ENCODE measurements at regions not wholly inside any gene's neighbourhood (a gene's known extent, or its start where the extent isn't known, plus 50 kb on each side); places are given as distances from the start of the nearest gene placed in this dataset.
"Not testable (repeated sequence)": the region's sequence is repeated elsewhere in the genome, so short reads cannot be mapped to it uniquely, and the experiment has no call there.

DNA sequence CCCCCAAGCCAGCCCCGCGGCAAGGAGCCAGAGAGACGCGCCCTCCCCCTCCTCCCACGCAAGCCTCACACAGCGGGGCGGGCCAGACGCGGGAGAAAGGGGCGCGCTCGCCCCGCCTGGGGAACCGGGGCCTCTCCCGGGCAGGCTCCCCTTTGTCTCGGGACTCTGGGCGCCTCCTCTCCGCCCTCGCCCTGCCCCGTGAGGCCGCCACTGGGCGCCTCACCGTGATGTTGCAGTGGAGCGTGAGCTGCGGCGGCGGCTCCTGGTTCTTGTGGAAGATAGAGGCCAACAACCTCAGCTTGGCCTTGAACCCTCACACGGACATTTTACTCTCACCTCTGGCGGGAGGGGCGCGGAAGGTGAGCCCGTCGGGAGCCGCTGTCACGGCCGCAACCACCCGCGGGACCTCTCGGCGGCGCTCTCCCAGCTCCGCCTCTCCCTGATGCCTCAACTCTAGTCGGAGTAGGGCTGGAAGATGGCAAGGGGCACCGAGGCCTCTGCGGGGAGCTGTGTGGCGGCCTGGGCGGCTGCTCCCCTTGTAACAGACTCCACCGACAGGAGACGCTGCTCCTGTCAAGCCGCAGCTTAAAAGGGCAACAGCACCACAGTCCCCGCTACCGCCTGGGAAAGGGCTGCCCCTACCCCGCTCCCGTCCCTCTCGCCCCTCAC, 179.2 kb upstream of the ZSCAN2 start:
- DNase-seq (ENCODE audit: low read depth in 2 of 2) = not testable (repeated sequence)

DNA sequence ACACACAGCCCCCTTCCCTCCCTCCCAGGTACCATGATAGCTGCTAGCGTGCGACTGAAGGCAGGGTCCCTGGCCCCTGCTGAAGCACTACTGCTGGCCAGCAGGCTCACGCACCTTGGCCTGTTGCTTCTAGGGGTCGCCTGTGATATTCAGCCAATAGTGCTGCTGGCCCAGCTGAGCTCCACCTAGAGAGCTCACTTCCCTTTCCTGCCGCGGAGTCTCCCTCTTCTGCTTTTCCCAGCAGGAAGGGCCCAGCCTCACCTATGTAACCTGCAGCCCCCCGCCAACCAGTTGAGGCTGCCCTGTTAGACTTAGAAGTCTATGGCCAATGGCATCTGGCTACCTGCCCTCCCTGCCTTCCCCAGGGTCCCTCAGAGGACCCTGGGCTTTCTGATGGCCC, 175.5 kb upstream of the ZSCAN2 start:
- DNase-seq (ENCODE audit: low read depth in 2 of 2) = not testable (repeated sequence)

DNA sequence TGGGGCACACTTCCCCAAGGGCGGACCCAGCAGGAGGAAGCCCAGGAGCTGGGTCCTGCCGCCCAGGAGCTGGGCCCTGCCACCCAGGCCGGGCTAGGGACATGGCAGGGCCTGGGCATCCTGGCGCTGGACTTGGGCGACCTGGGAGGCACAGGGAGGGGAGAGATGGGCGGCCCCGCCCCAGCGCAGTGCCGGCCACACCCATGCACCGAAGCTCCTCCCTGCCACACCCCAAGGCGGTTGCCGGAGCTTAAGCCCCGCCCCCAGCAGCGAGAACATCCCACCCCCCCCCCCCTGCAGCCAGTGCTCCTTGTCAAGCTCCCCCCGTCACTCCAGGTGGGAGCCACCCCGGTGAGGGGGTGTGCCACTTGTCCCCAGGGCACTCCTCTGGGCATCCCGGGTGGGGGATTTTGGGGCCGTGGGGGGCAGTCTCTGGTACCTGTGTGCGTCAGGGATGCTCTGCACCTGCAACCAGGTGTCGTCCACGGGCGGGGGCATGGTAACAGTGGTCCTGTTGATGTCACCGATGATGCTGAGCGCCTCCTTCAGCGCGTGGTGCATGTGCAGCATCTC, 127.4 kb upstream of the ZSCAN2 start:
- DNase-seq (ENCODE audit: low read depth in 2 of 2) = not testable (repeated sequence)

DNA sequence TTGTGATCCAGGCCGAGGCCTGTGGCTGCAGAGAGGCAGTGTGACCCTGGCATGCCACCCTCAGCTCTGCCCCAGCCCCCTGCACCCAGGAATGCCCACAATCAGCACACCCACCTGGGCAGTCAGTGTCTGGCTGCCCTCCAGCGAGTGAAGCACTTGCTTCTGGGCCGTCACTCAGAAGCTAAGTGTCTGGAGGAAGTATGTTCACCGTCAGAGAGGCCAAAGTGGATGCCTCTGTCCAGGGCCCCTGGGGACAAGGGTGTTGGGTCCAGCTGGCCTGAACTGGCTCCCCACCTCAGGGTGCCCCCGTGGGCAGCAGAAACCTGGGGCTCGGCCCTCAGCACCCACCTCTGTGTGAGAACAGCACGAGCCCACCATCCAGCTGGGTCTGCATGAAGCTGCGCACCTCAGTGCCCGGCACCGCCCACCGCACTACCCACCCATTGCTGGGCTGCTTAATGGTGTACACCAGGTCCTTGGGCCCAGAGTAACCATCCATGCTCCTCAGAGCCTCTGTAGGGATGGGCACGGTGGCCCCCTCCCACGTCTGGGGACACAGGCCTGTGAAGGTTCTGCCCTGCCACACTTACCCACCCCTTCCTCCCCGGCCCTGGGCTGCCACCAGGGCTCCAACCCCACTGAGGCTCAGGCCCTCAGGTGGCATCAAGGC, 124.3 kb upstream of the ZSCAN2 start:
- not testable (repeated sequence) for DNase-seq (ENCODE audit: low read depth in 2 of 2)

DNA sequence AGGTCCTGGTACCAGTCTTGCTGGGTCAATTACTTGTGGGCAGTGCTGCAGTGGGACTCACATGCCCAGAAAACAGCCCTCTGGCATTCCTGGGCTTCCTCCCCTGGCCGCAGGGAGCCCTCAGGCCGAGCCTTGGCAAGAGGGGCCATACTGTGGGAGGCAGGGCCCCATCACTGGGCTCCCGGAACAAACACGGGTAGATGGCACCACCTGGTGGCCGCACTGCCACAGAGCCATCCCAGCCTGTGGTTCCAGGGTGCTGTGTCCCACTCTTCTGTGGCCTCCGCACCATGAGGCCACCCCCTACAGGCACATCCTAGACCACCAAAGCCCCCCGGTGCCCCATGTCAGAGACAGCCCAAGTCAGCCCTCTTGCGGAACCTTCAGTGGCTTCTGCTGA, 123.3 kb upstream of the ZSCAN2 start:
- not testable (repeated sequence) for DNase-seq (ENCODE audit: low read depth in 2 of 2)

DNA sequence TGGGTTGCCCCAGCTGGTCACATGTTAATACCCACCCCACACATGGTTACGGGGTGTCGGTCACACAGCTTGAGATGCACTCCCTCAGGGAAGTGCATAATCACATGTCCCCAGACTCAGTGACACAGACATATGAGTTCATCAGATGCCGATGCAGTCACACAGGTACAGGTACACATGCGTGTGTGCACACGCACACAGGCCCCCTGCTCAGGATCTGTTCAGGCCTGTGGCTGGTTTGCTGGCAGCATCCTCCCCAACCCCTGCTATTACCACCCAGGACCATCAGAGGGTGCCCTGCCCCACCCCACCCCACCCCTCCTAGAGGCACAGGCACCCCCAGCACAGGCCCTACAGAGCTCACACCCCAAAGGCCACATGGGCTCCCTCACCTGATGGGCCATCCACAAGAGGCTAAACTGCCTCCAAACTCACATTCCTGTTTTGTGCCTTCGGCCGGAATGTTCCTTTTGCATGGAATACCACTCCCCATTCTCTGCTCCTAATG, 120.6 kb upstream of the ZSCAN2 start:
- not testable (repeated sequence) for DNase-seq (ENCODE audit: low read depth in 2 of 2)

DNA sequence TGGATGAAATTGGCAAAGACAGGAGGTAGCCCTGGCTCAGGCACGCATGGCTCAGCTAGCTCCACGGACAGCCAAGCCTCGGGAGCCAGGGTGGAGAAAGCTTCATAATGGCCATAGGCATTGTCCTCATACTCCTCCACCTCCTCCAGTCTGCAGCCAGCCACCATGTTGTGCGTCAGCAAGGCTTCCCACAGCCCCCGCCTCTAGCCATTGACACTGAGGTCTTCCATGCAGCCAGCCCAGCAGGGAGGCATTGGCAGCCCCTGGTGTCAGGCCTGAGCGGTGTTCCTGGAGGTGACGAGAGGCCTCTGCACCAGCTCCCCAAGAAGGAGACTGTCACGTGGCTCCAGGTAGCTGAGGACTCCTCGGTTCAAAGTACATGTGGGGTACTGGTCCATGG, 117.0 kb upstream of the ZSCAN2 start:
- DNase-seq (ENCODE audit: low read depth in 2 of 2) = not testable (repeated sequence)

DNA sequence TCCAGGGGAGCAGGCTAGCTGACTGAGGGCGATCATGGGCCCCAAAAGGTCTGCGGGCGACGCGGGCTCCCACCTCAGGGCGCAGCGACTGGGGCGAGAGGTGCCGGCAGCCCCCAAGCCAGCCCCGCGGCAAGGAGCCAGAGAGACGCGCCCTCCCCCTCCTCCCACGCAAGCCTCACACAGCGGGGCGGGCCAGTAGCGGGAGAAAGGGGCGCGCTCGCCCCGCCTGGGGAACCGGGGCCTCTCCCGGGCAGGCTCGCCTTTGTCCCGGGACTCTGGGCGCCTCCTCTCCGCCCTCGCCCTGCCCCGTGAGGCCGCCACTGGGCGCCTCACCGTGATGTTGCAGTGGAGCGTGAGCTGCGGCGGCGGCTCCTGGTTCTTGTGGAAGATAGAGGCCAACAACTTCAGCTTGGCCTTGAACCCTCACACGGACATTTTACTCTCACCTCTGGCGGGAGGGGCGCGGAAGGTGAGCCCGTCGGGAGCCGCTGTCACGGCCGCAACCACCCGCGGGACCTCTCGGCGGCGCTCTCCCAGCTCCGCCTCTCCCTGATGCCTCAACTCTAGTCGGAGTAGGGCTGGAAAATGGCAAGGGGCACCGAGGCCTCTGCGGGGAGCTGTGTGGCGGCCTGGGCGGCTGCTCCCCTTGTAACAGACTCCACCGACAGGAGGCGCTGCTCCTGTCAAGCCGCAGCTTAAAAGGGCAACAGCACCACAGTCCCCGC, 100.5 kb upstream of the ZSCAN2 start:
- peak; percentile 11 to 33 for DNase-seq (ENCODE audit: low read depth in 2 of 2)

DNA sequence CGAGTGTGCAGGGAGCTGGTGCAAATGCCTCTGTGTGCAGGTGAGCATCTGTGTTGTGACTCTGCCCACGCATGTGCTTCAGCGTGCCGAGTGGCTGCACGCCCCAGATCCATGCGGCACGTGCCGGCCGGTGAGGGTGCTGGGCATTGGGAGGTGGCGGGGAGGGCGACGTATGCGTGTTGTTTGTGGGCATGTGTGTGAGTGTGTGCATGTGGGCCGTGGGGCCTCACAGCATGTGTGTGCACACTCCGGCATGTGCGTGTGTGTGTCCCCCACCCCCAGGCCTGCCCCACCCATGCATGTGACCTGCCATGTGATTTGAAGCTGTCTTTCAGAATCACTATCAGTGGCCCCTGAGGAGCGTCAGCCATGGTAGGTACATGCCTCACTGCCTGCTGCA, 97.7 kb upstream of the ZSCAN2 start:
- not testable (repeated sequence) for DNase-seq (ENCODE audit: low read depth in 2 of 2)

DNA sequence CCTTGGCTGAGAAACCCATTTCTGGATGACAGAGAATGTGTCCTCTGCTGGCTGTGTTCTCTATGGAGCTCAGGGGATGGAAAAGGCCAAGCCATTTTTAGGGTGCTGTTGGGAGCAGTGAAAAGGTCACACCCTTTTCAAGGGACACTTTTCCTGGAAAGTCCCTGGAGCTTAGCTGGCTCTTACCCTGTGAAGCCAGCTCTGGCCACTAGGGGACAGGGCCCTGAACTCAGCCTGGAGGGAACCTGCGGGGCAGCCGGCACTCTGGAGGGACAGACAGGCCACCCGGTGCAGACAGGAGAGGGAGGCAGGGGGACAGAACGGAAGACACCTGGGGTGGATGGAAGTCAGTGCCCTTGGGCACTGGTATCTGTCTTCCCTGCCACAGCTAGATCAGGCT, 95.3 kb upstream of the ZSCAN2 start:
- not testable (repeated sequence) for DNase-seq (ENCODE audit: low read depth in 2 of 2)

DNA sequence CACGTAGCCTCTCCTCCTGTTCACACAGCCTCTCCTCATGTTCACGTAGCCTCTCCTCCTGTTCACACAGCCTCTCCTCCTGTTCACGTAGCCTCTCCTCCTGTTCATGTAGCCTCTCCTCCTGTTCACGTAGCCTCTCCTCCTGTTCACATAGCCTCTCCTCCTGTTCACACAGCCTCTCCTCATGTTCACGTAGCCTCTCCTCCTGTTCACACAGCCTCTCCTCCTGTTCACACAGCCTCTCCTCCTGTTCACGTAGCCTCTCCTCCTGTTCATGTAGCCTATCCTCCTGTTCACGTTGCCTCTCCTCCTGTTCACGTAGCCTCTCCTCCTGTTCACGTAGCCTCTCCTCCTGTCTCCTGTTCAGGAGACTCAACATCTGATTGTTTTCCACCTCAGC, 88.5 kb upstream of the ZSCAN2 start:
- DNase-seq (ENCODE audit: low read depth in 2 of 2) = not testable (repeated sequence)

DNA sequence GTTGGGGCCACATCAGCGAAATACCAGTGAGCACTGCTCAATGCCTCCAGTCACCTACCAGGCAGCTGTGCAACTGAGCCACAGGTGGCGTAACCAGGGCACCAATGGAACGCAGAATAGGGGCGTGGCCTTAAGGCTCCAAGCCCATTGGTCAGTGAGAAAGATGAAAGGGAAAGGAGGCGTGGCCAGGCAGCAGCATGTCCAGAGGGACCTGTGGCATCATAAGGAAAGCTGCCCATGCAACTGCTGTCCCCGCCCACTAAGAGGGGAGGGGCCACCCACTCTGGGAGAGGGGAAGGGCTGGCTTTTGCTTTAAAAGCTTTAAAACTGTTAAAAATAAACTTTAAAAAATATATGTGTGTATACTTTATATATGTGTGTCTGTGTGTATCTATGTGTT, 84.0 kb upstream of the ZSCAN2 start:
- DNase-seq (ENCODE audit: low read depth in 2 of 2) = not testable (repeated sequence)

DNA sequence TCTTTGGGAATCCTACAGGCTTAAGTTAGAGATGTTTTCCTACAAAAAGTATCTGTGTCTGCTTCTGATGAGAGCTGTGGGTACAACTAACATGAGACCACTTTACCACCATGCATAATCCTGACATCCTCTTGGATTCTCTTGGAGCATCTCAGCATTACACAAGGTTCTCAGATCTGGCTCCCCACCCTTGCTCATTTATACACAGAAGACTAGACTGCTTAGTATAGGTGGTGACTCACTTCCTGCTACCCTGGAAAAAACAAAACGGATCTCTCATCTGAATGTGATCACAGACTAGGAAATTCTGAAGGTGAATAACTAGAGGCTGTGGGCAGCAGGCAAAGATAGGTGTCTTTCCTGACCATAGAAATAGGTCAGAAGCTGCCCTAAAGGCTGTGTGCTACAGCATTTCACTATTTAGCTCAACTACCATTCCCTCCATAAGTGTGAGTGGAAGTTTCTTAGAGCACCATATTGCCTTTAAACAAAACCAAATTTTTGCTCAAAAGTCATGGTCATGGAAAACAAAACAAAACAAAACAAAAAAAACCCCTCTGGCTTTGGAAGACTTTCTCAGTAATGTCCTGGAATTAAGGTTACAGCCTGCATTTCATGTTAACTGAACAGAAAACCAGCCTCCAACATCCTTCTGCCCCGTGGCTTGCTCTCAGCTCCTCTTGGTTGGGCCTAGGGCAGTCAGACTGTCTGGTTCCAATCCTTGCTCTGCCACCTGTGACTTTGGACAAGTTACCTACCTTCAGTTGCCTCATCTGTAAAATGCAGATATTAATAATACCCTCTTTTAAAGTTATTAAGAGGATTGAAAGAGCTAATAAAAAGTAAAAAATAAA, 75.1 kb upstream of the ZSCAN2 start:
- DNase-seq (ENCODE audit: low read depth in 2 of 2) = peak in 1 of 2 donors; percentile 12

DNA sequence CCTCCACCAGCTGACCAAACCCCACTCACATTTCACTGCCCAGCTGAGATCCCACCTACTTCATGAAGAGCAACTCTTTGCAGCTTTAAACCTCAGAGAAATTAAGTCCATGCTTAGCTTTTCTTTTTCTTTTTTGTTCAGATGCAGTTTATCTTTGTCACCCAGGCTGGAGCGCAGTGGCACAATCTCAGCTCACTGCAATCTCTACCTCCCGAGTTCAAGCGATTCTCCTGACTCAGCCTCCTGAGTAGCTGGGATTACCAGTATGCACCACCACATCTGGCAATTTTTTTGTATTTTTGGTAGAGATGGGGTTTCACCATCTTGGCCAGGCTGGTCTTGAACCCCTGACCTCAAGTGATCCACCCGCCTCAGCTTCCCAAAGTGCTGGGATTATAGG, 70.1 kb upstream of the ZSCAN2 start:
- not testable (repeated sequence) for DNase-seq (ENCODE audit: low read depth in 2 of 2)

DNA sequence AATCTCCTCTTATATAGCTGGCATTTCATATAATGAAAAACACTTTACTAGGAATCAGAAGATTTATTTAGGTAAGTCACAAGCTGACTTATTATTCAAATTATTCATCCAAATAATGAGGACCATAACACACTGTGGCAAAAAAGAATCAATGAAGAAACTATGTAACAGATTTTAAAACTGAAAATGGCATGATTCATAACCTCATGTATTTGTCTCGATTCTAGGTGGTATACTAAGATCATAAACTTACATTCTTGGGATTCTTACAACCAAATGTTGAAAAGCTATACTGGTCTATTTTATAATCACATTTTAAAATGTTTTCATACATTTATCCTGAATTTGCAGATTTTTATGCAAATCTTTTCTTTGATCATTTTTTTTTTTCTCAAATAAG, 69.6 kb upstream of the ZSCAN2 start:
- not testable (repeated sequence) for DNase-seq (ENCODE audit: low read depth in 2 of 2)

DNA sequence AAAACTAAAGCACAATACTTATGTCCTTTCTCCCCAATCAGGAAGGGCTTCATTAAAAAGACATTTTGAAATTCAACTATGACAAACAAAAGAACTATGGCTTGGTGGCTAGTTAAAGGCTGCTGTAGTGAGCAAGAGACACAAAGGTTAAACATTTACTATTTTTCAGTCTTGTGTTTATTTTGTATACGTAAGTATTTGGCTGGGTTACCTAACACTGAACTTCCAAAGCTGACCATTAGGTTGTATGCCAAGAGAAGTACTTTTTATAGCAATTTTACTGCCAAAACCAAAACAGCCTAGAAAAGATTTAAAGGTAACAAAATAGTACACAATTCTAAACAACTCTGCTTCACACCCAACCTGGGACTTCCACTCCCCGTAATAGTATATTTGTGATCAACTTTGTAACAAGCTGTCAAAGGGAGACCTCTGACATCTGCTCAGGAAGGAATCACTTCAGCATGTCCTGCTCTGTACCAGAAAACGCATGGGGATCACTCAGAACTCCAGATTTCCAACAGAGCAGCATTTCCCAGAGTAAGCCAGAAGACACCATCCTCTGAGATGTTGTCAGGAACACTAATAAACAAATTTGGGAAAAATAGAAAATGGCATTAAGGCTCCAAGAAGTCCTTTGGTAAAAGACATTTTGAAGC, 69.0 kb upstream of the ZSCAN2 start:
- not testable (repeated sequence) for DNase-seq (ENCODE audit: low read depth in 2 of 2)

DNA sequence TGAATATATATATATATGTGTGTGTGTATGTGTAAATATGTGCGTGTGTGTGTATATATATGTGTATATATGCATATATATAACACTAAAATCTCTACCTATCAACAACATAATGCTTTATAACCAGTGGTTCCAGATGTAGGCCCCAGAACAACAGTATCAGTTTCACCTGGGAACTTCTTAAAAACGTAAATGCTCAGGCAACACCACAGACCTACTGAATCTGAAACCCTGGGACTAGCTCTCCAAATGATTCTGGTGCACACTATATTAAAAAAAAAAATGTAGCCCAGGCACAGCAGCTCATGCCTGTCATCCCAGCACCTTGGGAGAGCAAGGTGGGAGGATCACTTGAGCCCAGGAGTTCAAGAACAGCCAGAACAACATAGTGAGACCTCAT, 67.1 kb upstream of the ZSCAN2 start:
- not testable (repeated sequence) for DNase-seq (ENCODE audit: low read depth in 2 of 2)

DNA sequence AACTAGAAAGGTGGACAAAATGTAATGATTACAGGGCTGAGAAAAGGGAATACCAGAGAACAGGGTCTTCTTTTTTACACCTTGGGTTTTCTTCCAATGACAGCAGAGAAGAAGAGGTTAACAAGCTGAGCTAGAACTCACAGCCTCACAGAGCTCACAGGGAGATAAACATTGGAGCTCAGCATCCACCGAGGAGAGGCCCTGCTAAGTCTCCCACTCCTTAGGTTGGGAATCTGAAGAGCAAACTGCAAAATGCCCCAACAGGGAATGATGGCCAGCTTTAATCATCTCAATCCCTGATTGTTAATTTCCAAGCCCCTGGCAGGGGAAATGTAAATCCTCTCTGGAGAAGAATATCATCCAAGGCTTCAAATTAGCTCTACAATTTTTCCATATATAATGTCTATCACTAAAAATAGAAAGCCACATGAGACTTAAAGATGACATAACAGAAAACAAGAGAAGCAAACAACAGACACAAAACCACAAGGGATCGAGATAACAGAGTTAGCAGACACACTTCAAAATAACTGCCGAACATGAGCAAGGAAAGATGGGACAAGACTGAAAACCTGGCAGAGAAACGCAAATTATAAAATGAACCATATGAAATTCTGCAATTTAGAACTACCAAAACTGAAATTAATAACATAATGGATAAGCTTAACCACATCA, 66.1 kb upstream of the ZSCAN2 start:
- DNase-seq (ENCODE audit: low read depth in 2 of 2) = not testable (repeated sequence)

DNA sequence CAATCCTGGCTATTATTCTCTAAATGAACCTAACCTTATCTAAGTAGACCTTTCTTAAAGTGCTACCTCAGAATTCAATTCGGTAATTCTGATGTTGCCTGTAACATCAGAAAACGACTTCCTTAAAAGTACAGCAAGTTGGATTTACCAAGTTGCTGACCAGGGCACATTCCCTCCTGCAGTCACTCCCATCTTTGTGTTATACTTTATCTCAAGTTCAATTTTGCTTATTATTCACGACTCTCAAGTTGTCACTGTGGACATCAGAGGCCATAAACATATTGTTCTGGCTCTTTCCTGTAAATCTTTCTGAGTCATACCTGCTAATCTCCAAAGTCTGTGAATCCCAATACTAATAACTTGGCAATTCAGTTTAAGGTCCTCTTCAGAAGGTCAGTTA, 64.6 kb upstream of the ZSCAN2 start:
- DNase-seq (ENCODE audit: low read depth in 2 of 2) = not testable (repeated sequence)

DNA sequence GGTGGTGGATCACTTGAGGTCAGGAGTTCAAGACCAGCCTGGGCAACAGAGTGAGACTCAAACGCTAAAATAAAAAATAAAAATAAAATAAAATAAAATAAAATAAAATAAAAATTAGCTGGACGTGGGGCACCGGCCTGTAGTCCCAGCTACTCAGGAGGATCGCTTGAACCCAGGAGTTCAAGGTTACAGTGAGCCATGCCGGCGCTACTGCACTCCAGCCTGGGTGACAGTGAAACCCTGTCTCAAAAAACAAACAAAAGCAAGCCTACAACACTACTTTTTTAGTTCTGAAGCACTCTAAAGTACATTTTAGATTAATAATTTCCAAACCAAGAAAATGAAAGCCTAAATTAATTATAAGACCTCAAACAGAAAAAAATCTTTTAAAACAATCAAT, 56.2 kb upstream of the ZSCAN2 start:
- not testable (repeated sequence) for DNase-seq (ENCODE audit: low read depth in 2 of 2)

Measured in stimulated activated CD8-positive, alpha-beta memory T cell treated with anti-CD3 and anti-CD28 coated beads, Interleukin-15, amount 100 ng/mL, for 4 hours (primary cell).